Astrocyte (in vitro differentiated cells and primary cell): ENCODE measurements at regions not wholly inside any gene's neighbourhood (a gene's known extent, or its start where the extent isn't known, plus 50 kb on each side); places are given as distances from the start of the nearest gene placed in this dataset.

Experiments
- DNase-seq: peaks from one replicate; pipeline ENCODE4 v3.0.0-alpha.2; 2010; ENCODE audit warnings: low read depth
- FAIRE-seq: peaks from 2 replicates; lab custom pipeline; 2011; peaks lifted over from hg19 to GRCh38; lab: Jason Lieb, UNC
- H2AFZ ChIP-seq: 2 replicates; pipeline ENCODE4 v1.6.0; 2012; ENCODE audit warnings: low read depth, low read length, inconsistent platforms
- H3K27ac ChIP-seq: 2 replicates; pipeline ENCODE4 v1.5.1; 2011; ENCODE audit warnings: low read depth, low read length, inconsistent platforms
- H3K27me3 ChIP-seq: 2 replicates; pipeline ENCODE4 v1.6.0; 2011; ENCODE audit warnings: low read length, inconsistent platforms; ENCODE audit not compliant: insufficient read depth
- H3K36me3 ChIP-seq: 2 replicates; pipeline ENCODE4 v1.5.1; 2011; ENCODE audit warnings: low read length, inconsistent platforms; ENCODE audit not compliant: insufficient read depth
- H3K4me1 ChIP-seq: 2 replicates; pipeline ENCODE4 v1.5.1; 2011; ENCODE audit warnings: low read length, inconsistent platforms; ENCODE audit not compliant: insufficient read depth
- H3K4me2 ChIP-seq: 2 replicates; pipeline ENCODE4 v1.6.0; 2012; ENCODE audit warnings: low read length, inconsistent platforms
- H3K4me3 ChIP-seq: 2 replicates; pipeline ENCODE4 v1.5.1; 2011; ENCODE audit warnings: low read depth, mild to moderate bottlenecking, low read length, inconsistent platforms; ENCODE audit not compliant: insufficient read depth
- H3K79me2 ChIP-seq: 2 replicates; pipeline ENCODE4 v1.6.0; 2012; ENCODE audit warnings: mild to moderate bottlenecking, low read length, inconsistent platforms; ENCODE audit not compliant: insufficient read depth
- H3K9ac ChIP-seq: 2 replicates; pipeline ENCODE4 v1.6.0; 2012; ENCODE audit warnings: mild to moderate bottlenecking, low read length, inconsistent platforms
- H3K9me3 ChIP-seq: 2 replicates; pipeline ENCODE4 v1.5.1; 2012; ENCODE audit warnings: low read depth, mild to moderate bottlenecking, low read length, inconsistent platforms; ENCODE audit not compliant: insufficient read depth
- H4K20me1 ChIP-seq: 2 replicates; pipeline ENCODE4 v1.6.0; 2012; ENCODE audit warnings: low read length, inconsistent platforms; ENCODE audit not compliant: insufficient read depth
- H3K27ac Mint-ChIP-seq: one replicate; pipeline ENCODE4 v1.8.0; 2021; ENCODE audit warnings: mild to moderate bottlenecking, mixed read lengths; ENCODE audit not compliant: unreplicated experiment
- H3K27me3 Mint-ChIP-seq: one replicate; pipeline ENCODE4 v1.8.0; 2021; ENCODE audit warnings: low read depth, mixed read lengths; ENCODE audit not compliant: unreplicated experiment
- H3K36me3 Mint-ChIP-seq: one replicate; pipeline ENCODE4 v1.8.0; 2021; ENCODE audit warnings: low read depth, mixed read lengths; ENCODE audit not compliant: unreplicated experiment
- H3K4me1 Mint-ChIP-seq: one replicate; pipeline ENCODE4 v1.8.0; 2021; ENCODE audit warnings: low read depth, mixed read lengths; ENCODE audit not compliant: unreplicated experiment
- H3K4me3 Mint-ChIP-seq: one replicate; pipeline ENCODE4 v1.8.0; 2021; ENCODE audit warnings: mild to moderate bottlenecking, moderate library complexity, mixed read lengths; ENCODE audit not compliant: unreplicated experiment
- H3K9me3 Mint-ChIP-seq: one replicate; pipeline ENCODE4 v1.8.0; 2021; ENCODE audit warnings: mild to moderate bottlenecking, mixed read lengths; ENCODE audit not compliant: unreplicated experiment
- EZH2 ChIP-seq: IDR thresholded peaks from 2 replicates; pipeline ENCODE4 v1.6.1; 2012; ENCODE audit warnings: mild to moderate bottlenecking, low read length, inconsistent platforms; ENCODE audit not compliant: insufficient read depth
- TF ChIP-seq, protein P1 (sequence below): IDR thresholded peaks from 2 replicates; pipeline ENCODE4 v1.5.1; 2011; ENCODE audit warnings: low read depth, mild to moderate bottlenecking, inconsistent platforms, low read length, moderate library complexity; ENCODE audit not compliant: insufficient read depth

DNA sequence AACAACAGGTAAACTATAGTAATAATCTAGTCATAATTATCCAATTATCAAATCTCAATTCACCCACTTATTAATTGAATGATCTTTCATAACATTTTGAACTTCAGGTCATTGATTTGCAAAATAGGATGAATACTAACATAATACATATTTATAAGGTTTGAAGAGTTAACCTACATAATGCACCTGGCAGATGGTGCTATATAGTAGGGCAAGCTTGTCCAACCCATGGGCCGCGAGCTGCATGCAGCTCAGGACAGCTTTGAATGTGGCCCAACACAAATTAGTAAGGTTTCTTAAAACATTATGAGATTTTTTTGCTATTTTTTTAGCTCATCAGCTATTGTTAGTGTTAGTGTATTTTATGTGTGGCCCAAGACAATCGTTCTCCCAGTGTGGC is 815.8 kb upstream of the ID2 start:
- FAIRE-seq = no peak
- H3K27me3 Mint-ChIP-seq = peaks cover 8% of the 10 kb centered on the region
- peaks cover 2% of the 10 kb centered on the region for H3K9me3 Mint-ChIP-seq

DNA sequence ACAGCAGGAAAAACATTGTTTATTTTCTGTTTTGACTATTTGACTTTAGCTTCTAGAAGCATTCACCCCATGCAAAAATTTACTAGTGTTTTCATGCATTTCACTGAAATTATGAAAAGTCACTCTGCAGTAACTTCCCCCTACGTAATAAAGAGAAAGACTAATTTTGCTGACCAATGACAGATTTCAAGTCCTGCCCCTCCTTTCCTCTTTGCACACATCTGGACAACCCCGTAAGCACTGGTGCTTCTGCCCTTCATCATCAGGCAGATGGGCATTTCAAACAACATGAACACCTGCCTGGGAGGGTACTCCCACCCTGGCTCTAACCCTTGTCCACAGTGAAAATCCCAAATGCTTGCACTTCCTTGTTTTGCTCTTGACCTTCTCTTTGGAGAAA is 815.0 kb upstream of the ID2 start:
- H3K27me3 Mint-ChIP-seq = peaks cover 8% of the 10 kb centered on the region

More for the DNA sequence above, 815.8 kb upstream of the ID2 start:
- H3K4me1 ChIP-seq = no peaks in the 10 kb centered on the region
- peaks cover 3% of the 10 kb centered on the region for H3K27me3 ChIP-seq
- no peaks in the 10 kb centered on the region for H3K9me3 ChIP-seq
- TF ChIP-seq, protein P1, sequence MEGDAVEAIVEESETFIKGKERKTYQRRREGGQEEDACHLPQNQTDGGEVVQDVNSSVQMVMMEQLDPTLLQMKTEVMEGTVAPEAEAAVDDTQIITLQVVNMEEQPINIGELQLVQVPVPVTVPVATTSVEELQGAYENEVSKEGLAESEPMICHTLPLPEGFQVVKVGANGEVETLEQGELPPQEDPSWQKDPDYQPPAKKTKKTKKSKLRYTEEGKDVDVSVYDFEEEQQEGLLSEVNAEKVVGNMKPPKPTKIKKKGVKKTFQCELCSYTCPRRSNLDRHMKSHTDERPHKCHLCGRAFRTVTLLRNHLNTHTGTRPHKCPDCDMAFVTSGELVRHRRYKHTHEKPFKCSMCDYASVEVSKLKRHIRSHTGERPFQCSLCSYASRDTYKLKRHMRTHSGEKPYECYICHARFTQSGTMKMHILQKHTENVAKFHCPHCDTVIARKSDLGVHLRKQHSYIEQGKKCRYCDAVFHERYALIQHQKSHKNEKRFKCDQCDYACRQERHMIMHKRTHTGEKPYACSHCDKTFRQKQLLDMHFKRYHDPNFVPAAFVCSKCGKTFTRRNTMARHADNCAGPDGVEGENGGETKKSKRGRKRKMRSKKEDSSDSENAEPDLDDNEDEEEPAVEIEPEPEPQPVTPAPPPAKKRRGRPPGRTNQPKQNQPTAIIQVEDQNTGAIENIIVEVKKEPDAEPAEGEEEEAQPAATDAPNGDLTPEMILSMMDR = no peak
- TF ChIP-seq EZH2 = no peak
- no peak overlapping the region for H2AFZ ChIP-seq
- H3K36me3 ChIP-seq = no peaks in the 10 kb centered on the region
- no peak for DNase-seq
- H3K27ac Mint-ChIP-seq = no peak overlapping the region
- no peak overlapping the region for H3K4me3 ChIP-seq
- no peak overlapping the region for H3K9ac ChIP-seq
- H3K4me2 ChIP-seq = no peak overlapping the region
- H3K36me3 Mint-ChIP-seq = no peaks in the 10 kb centered on the region
- peaks cover 3% of the 10 kb centered on the region for H3K4me1 Mint-ChIP-seq
- H3K27ac ChIP-seq = no peak overlapping the region
- H4K20me1 ChIP-seq = no peaks in the 10 kb centered on the region
- H3K79me2 ChIP-seq = no peaks in the 10 kb centered on the region
- H3K4me3 Mint-ChIP-seq = no peak overlapping the region

DNA sequence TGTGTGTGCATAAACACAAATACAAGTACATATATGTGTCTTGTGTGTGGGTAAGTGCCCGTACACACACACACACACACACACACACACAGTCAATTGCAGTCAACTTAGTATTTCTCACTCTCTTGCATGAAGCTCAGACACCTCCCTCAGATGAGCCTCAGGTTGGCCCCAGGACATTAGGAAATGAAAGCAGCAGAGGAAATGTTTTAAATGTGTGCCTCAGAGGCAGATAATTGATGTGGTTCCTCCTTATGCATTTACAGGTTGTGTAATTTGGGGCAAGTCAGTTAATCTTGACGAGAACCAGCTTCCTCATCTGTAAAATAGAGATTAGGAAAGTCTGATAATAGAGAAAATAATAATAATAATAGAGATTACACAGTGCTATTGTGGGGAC is 814.0 kb upstream of the ID2 start:
- H3K9ac ChIP-seq = no peak overlapping the region
- Mint-ChIP-seq H3K36me3 (no peaks in the 10 kb centered on the region), H3K27ac (no peak overlapping the region), H3K4me1 (peaks cover 3% of the 10 kb centered on the region), H3K9me3 (no peaks in the 10 kb centered on the region), H3K27me3 (peaks cover 5% of the 10 kb centered on the region), H3K4me3 (no peak overlapping the region)
- no peaks in the 10 kb centered on the region for H3K36me3 ChIP-seq
- no peaks in the 10 kb centered on the region for H3K9me3 ChIP-seq
- FAIRE-seq = no peak
- H3K79me2 ChIP-seq = no peaks in the 10 kb centered on the region
- H3K4me1 ChIP-seq = no peaks in the 10 kb centered on the region
- TF ChIP-seq EZH2 = no peak
- TF ChIP-seq, protein P1 = no peak
- no peak for DNase-seq
- H3K4me3 ChIP-seq = no peak overlapping the region
- H4K20me1 ChIP-seq = no peaks in the 10 kb centered on the region
- peaks cover 5% of the 10 kb centered on the region for H3K27me3 ChIP-seq
- no peak overlapping the region for H3K4me2 ChIP-seq
- no peak overlapping the region for H2AFZ ChIP-seq
- no peak overlapping the region for H3K27ac ChIP-seq

More for the DNA sequence above, 815.0 kb upstream of the ID2 start:
- Histone ChIP-seq H3K4me3 (no peak overlapping the region), H3K27ac (no peak overlapping the region), H4K20me1 (no peaks in the 10 kb centered on the region), H3K4me1 (no peaks in the 10 kb centered on the region), H3K9me3 (no peaks in the 10 kb centered on the region), H3K27me3 (peaks cover 4% of the 10 kb centered on the region), H3K9ac (no peak overlapping the region), H3K79me2 (no peaks in the 10 kb centered on the region), H3K4me2 (no peak overlapping the region), H3K36me3 (no peaks in the 10 kb centered on the region), H2AFZ (no peak overlapping the region)
- FAIRE-seq = no peak
- TF ChIP-seq, protein P1 = no peak
- no peak for TF ChIP-seq EZH2
- peaks cover 2% of the 10 kb centered on the region for H3K9me3 Mint-ChIP-seq
- DNase-seq = no peak
- no peak overlapping the region for H3K27ac Mint-ChIP-seq
- no peak overlapping the region for H3K4me3 Mint-ChIP-seq
- peaks cover 3% of the 10 kb centered on the region for H3K4me1 Mint-ChIP-seq
- no peaks in the 10 kb centered on the region for H3K36me3 Mint-ChIP-seq
